CD4-positive, alpha-beta T cell (primary cell): ENCODE measurements at regions not wholly inside any gene's neighbourhood (a gene's known extent, or its start where the extent isn't known, plus 50 kb on each side); places are given as distances from the start of the nearest gene placed in this dataset.
A peak's percentile ranks its signal among the peaks of the same experiment; 100 is the strongest.

Experiments
- ATAC-seq: fragments of 200-7000 bp; cut with Tn5 transposase; one replicate; pipeline ENCODE4 v1.10.0; 2022; ENCODE audit warnings: mild to moderate bottlenecking; ENCODE audit not compliant: poor library complexity
- CTCF ChIA-PET: fragments of 350-600 bp; sonication (Branson Sonifier 250); formaldehyde crosslinking; loops from one replicate; lab custom pipeline; 2021; ENCODE audit warnings: antibody characterized with exemption, inconsistent platforms; lab: Charles Lee
- POLR2A ChIA-PET: fragments of 350-600 bp; sonication (Branson Sonifier 250); formaldehyde crosslinking; loops from one replicate; lab custom pipeline; 2021; ENCODE audit warnings: antibody characterized with exemption, inconsistent platforms; lab: Charles Lee
- DNase-seq, 14 experiments: peaks; one replicate each; pipeline ENCODE4 v3.0.0-alpha.2; 2013 to 2020; ENCODE audit warnings: mixed read lengths in 2 of 14
- H3K27ac ChIP-seq, 2 donors: one replicate each; pipeline versions ENCODE4 v1.5.1 to v1.7.0; 2013; ENCODE audit warnings: low read length in 2 of 2, low read depth in 1 of 2, mild to moderate bottlenecking in 1 of 2
- H3K27me3 ChIP-seq, 2 experiments: 1 replicate in 1 of 2; 2 replicates in 1 of 2; pipeline versions ENCODE4 v1.6.1 to v1.7.0; 2013; ENCODE audit warnings: low read length in 2 of 2, control low read depth in 1 of 2, mild to moderate bottlenecking in 1 of 2, moderate library complexity in 1 of 2; ENCODE audit not compliant: insufficient read depth in 2 of 2, control insufficient read depth in 1 of 2
- H3K36me3 ChIP-seq: one replicate; pipeline ENCODE4 v1.6.1; 2013; ENCODE audit warnings: low read length, control low read depth; ENCODE audit not compliant: insufficient read depth
- H3K4me1 ChIP-seq: one replicate; pipeline ENCODE4 v1.6.1; 2013; ENCODE audit warnings: low read length, control low read depth; ENCODE audit not compliant: insufficient read depth
- H3K4me3 ChIP-seq: one replicate; pipeline ENCODE4 v1.5.1; 2013; ENCODE audit warnings: mild to moderate bottlenecking, low read length, moderate library complexity
- H3K9me3 ChIP-seq, 2 experiments: 1 replicate in 1 of 2; 2 replicates in 1 of 2; pipeline versions ENCODE4 v1.6.1 to v1.7.0; 2013; ENCODE audit warnings: low read length in 2 of 2, mild to moderate bottlenecking in 2 of 2, control low read depth in 1 of 2, moderate library complexity in 1 of 2; ENCODE audit not compliant: control insufficient read depth in 1 of 2, insufficient read depth in 1 of 2
- H3K27ac Mint-ChIP-seq: one replicate; pipeline ENCODE4 v1.8.0; 2020; ENCODE audit warnings: mixed read lengths
- H3K27me3 Mint-ChIP-seq: one replicate; pipeline ENCODE4 v1.8.0; 2021; ENCODE audit warnings: mixed read lengths
- H3K36me3 Mint-ChIP-seq: one replicate; pipeline ENCODE4 v1.8.0; 2021; ENCODE audit warnings: low read depth, mixed read lengths
- H3K4me1 Mint-ChIP-seq: one replicate; pipeline ENCODE4 v1.8.0; 2021; ENCODE audit warnings: low read depth, mixed read lengths
- H3K4me3 Mint-ChIP-seq: one replicate; pipeline ENCODE4 v1.8.0; 2020; ENCODE audit warnings: mild to moderate bottlenecking, mixed read lengths
- H3K9me3 Mint-ChIP-seq: one replicate; pipeline ENCODE4 v1.8.0; 2020; ENCODE audit warnings: mixed read lengths
- intact Hi-C, 2 experiments: fragments of 100-400 bp; cut with DNase I in 1 of 2; cut with micrococcal nuclease in 1 of 2; formaldehyde crosslinking; loops; one replicate each; pipeline versions ENCODE4 v1.15.1 to v1.9.0; 2023 to 2025; cut with DNase I, micrococcal nuclease
- TF ChIP-seq, protein P1 (sequence below): fragments of 200-600 bp; IDR thresholded peaks from one replicate; pipeline ENCODE4 v1.8.0; 2022; ENCODE audit warnings: antibody characterized with exemption, mild to moderate bottlenecking

DNA sequence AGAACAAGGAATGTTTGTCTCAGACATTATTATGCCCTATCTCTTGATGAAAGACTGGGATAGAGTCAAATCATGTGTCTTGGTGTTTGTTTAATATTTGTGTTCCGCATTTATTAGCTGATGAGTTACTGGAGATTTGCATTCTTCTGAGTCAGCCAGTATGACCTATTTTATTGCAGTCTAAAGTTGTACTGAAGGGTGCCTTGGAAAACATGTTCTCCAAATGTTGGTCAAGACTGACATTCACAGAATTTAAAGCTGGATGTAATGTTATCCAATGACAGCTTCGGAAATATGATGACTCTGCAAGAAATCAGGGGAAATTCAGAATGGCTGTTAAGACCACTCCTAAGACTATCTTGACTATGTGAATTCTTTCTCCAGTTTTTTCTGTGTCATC is 134.0 kb downstream of the KCNRG start:
- no peak for ATAC-seq
- H3K4me1 ChIP-seq, result peaks cover 5% of the 10 kb centered on the region
- peaks cover 16% of the 10 kb centered on the region for H3K4me1 Mint-ChIP-seq
- POLR2A ChIA-PET, result interaction anchor here (0.8 kb wide), 1 partner anchor 10 kb away, joined by 3 read pairs; no protein-coding TSS in a partner anchor
- intact Hi-C loops, result no loop called here
- no peaks in the 10 kb centered on the region for H3K36me3 ChIP-seq
- H3K4me3 Mint-ChIP-seq, result no peak overlapping the region
- H3K9me3 Mint-ChIP-seq, result no peaks in the 10 kb centered on the region
- H3K36me3 Mint-ChIP-seq, result no peaks in the 10 kb centered on the region
- CTCF ChIA-PET, result no interaction called here
- H3K27ac Mint-ChIP-seq, result no peak overlapping the region
- no peaks in the 10 kb centered on the region for H3K27me3 ChIP-seq
- DNase-seq, result no peak
- no peaks in the 10 kb centered on the region for H3K27me3 Mint-ChIP-seq
- TF ChIP-seq, protein P1, sequence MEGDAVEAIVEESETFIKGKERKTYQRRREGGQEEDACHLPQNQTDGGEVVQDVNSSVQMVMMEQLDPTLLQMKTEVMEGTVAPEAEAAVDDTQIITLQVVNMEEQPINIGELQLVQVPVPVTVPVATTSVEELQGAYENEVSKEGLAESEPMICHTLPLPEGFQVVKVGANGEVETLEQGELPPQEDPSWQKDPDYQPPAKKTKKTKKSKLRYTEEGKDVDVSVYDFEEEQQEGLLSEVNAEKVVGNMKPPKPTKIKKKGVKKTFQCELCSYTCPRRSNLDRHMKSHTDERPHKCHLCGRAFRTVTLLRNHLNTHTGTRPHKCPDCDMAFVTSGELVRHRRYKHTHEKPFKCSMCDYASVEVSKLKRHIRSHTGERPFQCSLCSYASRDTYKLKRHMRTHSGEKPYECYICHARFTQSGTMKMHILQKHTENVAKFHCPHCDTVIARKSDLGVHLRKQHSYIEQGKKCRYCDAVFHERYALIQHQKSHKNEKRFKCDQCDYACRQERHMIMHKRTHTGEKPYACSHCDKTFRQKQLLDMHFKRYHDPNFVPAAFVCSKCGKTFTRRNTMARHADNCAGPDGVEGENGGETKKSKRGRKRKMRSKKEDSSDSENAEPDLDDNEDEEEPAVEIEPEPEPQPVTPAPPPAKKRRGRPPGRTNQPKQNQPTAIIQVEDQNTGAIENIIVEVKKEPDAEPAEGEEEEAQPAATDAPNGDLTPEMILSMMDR, result no peak
- no peak overlapping the region for H3K27ac ChIP-seq
- H3K9me3 ChIP-seq, result no peaks in the 10 kb centered on the region
- H3K4me3 ChIP-seq, result no peak overlapping the region

DNA sequence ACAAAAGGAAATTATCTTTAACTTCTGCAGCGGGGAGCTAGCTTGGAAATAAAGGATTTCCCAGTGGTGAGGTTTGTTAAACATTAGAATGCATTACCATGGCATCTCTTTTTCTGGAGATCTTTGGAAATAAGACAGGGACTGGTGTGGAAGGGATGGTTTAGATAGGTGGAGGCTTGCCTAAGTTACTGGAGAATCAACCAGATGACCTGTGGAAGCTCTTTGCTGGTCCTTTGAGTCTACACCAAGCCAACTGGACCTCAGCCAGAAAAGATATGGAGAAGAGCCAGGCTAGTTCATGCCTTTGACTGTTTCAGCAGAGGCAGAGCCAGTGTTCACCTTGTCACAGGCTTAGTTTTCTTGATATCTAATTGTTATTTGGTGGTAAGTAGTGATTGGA is 134.7 kb downstream of the KCNRG start:
- CTCF ChIA-PET, result no interaction called here

DNA sequence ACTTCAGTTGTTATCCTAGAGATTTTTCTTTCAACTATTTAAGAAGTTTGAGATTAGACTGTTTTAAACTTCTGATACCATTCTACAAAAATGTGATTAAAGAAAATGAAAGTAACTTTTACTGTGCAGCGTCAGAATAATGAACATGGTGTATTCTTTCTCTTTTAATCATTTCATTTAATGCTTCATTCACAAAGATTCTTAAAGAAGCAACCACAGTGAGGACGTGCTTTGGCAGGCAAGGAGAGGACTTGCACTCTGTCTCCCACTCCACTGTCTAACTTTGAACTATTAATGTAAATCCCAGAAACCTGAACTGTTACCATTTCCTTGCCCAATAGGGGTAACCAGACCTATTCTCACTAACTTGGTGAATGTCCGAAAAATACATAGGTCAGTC is 137.0 kb downstream of the KCNRG start:
- CTCF ChIA-PET, result interaction anchor here (0.8 to 1.4 kb wide), 2 partner anchors 10 to 155 kb away, joined by 3 read pairs; partner anchors contain the start of gene TRIM13

More for the DNA sequence above, 134.7 kb downstream of the KCNRG start:
- Histone ChIP-seq H3K4me1 (peaks cover 5% of the 10 kb centered on the region), H3K27me3 (no peaks in the 10 kb centered on the region), H3K27ac (no peak overlapping the region), H3K4me3 (no peak overlapping the region), H3K9me3 (no peaks in the 10 kb centered on the region), H3K36me3 (no peaks in the 10 kb centered on the region)
- no peak for ATAC-seq
- TF ChIP-seq, protein P1, result no peak
- no peak for DNase-seq
- intact Hi-C loops, result no loop called here
- H3K4me3 Mint-ChIP-seq, result no peak overlapping the region
- H3K36me3 Mint-ChIP-seq, result no peaks in the 10 kb centered on the region
- peaks cover 16% of the 10 kb centered on the region for H3K4me1 Mint-ChIP-seq
- POLR2A ChIA-PET, result interaction anchor here (0.8 kb wide), 1 partner anchor 9 kb away, joined by 3 read pairs; no protein-coding TSS in a partner anchor
- no peaks in the 10 kb centered on the region for H3K9me3 Mint-ChIP-seq
- H3K27ac Mint-ChIP-seq, result no peak overlapping the region
- no peaks in the 10 kb centered on the region for H3K27me3 Mint-ChIP-seq

More for the DNA sequence above, 137.0 kb downstream of the KCNRG start:
- Histone ChIP-seq H3K4me3 (peak overlapping the region; percentile 36), H3K27ac (no peak overlapping the region), H3K4me1 (peaks cover 5% of the 10 kb centered on the region), H3K9me3 (no peaks in the 10 kb centered on the region), H3K27me3 (no peaks in the 10 kb centered on the region), H3K36me3 (no peaks in the 10 kb centered on the region)
- Mint-ChIP-seq H3K9me3 (no peaks in the 10 kb centered on the region), H3K27ac (no peak overlapping the region), H3K36me3 (no peaks in the 10 kb centered on the region), H3K4me3 (peak overlapping the region; percentile 68), H3K27me3 (no peaks in the 10 kb centered on the region), H3K4me1 (peaks cover 16% of the 10 kb centered on the region)
- POLR2A ChIA-PET, result interaction anchor here (1.0 to 1.6 kb wide), 2 partner anchors 21 to 28 kb away, joined by 3 to 4 read pairs; no protein-coding TSS in a partner anchor
- TF ChIP-seq, protein P1, result no peak
- DNase-seq (no peak), ATAC-seq (no peak)
- intact Hi-C loops, result no loop called here
